ENCODE measurements at regions not wholly inside any gene's neighbourhood (a gene's known extent, or its start where the extent isn't known, plus 50 kb on each side); places are given as distances from the start of the nearest gene placed in this dataset.

DNA sequence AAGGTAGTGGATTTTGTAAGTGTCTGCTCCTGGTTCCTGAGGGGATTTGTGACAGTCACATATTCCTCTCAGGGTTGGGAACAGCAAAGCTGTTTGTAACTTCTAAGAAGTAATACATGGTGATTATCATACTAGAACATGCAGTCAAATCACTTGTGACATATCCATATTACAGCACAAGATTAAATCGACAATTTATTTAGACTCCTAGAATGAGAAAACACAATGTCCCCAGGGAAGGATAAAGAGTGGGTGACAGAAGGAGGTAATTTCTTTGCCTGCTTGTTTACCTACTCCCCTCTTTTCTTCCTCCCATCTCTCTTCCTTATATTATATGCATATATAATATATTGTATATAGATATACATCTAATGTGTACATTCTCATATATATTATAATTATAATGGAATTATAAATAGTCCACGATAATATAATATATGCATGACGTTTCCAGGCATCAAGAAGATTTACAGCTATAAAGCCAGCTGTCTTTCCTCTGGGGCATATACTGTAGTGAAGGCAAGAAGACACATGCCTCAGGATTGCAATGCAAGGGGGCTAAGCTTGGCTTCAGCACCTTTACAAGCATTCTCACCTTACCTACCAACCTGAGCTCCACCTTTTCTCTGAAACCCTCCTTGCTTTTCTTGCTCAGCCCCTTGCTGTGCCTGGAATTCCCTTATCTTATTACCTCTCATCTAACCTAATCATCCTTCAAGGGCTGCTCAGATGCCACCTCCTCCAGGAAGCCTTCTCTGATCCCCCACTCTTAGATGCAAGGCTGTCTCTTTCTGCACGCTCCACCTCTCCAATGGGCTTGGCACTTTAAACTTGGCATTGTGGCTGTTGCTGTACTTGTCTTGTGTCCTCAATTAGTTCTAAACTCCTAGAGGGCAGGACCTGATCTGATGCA lies 73.1 kb upstream of the PIAS1 start:
- H3K27ac ChIP-seq (ENCODE audit: low read length, poor library complexity, severe bottlenecking): no peak overlapping the region
- no peak overlapping the region for H4K91ac ChIP-seq (ENCODE audit: low read length)
- H2BK120ac ChIP-seq (ENCODE audit: low read depth, low read length): no peak overlapping the region
- H3K18ac ChIP-seq (ENCODE audit: low read depth in 1 of 2, low read length in 2 of 2): no peak overlapping the region
- no peak overlapping the region for H2BK5ac ChIP-seq (ENCODE audit: low read depth, low read length, poor library complexity, severe bottlenecking)
- no peaks in the 10 kb centered on the region for H3K79me1 ChIP-seq (replicated peaks; ENCODE audit: low read length, poor library complexity, severe bottlenecking)
- no peak overlapping the region for H4K8ac ChIP-seq (ENCODE audit: low read length)
- H3K4me2 ChIP-seq (ENCODE audit: low read length, poor library complexity, severe bottlenecking): no peak overlapping the region
- H2BK15ac ChIP-seq (ENCODE audit: low read depth, poor library complexity, severe bottlenecking): no peak overlapping the region
- 89% methylated on average over 3 of the region's 4 CpGs for WGBS
- H2BK12ac ChIP-seq (ENCODE audit: low read length in 2 of 2): no peak overlapping the region
- no peak overlapping the region for H3K14ac ChIP-seq (ENCODE audit: low read length in 2 of 2)
- H3K27me3 ChIP-seq (ENCODE audit: control insufficient read depth in 1 of 2, insufficient read depth in 1 of 2, low read length in 2 of 2): peaks cover 0 to 4% of the 10 kb centered on the region in 2 experiments
- H3K4ac ChIP-seq (ENCODE audit: low read depth in 1 of 2, low read length in 2 of 2): no peak overlapping the region
- no peak overlapping the region for H3K23ac ChIP-seq (ENCODE audit: low read length in 2 of 2)
- peaks cover 3% of the 10 kb centered on the region for H3K9me3 ChIP-seq (ENCODE audit: control insufficient read depth, low read length)
- no peak overlapping the region for H2AK5ac ChIP-seq (ENCODE audit: low read length, severe bottlenecking)
- no peak overlapping the region for H3K4me3 ChIP-seq (ENCODE audit: insufficient read depth in 1 of 2, low read depth in 1 of 2, low read length in 2 of 2)
- DNase-seq: no peak
- H2AFZ ChIP-seq (ENCODE audit: low read depth, low read length): no peak overlapping the region
- peaks cover 2% of the 10 kb centered on the region for H3K4me1 ChIP-seq (ENCODE audit: control insufficient read depth, insufficient read depth, low read depth, low read length)
- H3K36me3 ChIP-seq (ENCODE audit: control insufficient read depth in 1 of 2, insufficient read depth in 2 of 2, low read depth in 1 of 2, low read length in 2 of 2): no peaks in the 10 kb centered on the region
- H3K9ac ChIP-seq (ENCODE audit: low read length): no peak overlapping the region

DNA sequence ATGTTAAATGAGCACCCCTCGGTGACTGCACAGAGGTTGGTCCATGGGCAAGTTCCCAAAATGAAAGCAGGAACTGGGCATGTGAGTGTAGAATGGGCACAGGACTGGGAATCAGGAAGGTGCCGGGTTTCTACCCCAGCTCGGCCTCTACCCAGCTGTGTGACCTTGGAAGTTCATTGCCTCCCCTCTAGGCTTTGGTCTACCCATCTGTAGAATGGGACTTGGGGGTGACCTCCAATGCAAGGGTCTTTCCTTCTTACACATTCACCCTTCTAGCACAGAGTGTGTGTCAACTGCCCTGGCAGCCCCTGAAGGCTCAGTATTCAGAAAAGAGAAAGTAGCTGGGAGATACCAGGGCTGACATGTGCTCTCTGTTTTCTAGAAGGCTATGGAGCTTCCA lies 72.3 kb upstream of the PIAS1 start:
- Histone ChIP-seq H2AFZ (ENCODE audit: low read depth, low read length) (no peak overlapping the region), H3K27me3 (ENCODE audit: control insufficient read depth in 1 of 2, insufficient read depth in 1 of 2, low read length in 2 of 2) (peaks cover 0 to 4% of the 10 kb centered on the region in 2 experiments), H2BK120ac (ENCODE audit: low read depth, low read length) (no peak overlapping the region), H3K18ac (ENCODE audit: low read depth in 1 of 2, low read length in 2 of 2) (no peak overlapping the region), H3K4me1 (ENCODE audit: control insufficient read depth, insufficient read depth, low read depth, low read length) (no peaks in the 10 kb centered on the region), H3K27ac (ENCODE audit: low read length, poor library complexity, severe bottlenecking) (no peak overlapping the region), H3K23ac (ENCODE audit: low read length in 2 of 2) (no peak overlapping the region), H3K14ac (ENCODE audit: low read length in 2 of 2) (no peak overlapping the region), H3K79me1 (replicated peaks; ENCODE audit: low read length, poor library complexity, severe bottlenecking) (no peaks in the 10 kb centered on the region), H3K4me2 (ENCODE audit: low read length, poor library complexity, severe bottlenecking) (no peak overlapping the region), H4K91ac (ENCODE audit: low read length) (no peak overlapping the region), H3K4me3 (ENCODE audit: insufficient read depth in 1 of 2, low read depth in 1 of 2, low read length in 2 of 2) (no peak overlapping the region), H2AK5ac (ENCODE audit: low read length, severe bottlenecking) (no peak overlapping the region), H3K9ac (ENCODE audit: low read length) (no peak overlapping the region), H2BK5ac (ENCODE audit: low read depth, low read length, poor library complexity, severe bottlenecking) (no peak overlapping the region), H3K9me3 (ENCODE audit: control insufficient read depth, low read length) (peaks cover 3% of the 10 kb centered on the region), H2BK15ac (ENCODE audit: low read depth, poor library complexity, severe bottlenecking) (no peak overlapping the region), H3K36me3 (ENCODE audit: control insufficient read depth in 1 of 2, insufficient read depth in 2 of 2, low read depth in 1 of 2, low read length in 2 of 2) (no peaks in the 10 kb centered on the region), H3K4ac (ENCODE audit: low read depth in 1 of 2, low read length in 2 of 2) (no peak overlapping the region), H2BK12ac (ENCODE audit: low read length in 2 of 2) (no peak overlapping the region), H4K8ac (ENCODE audit: low read length) (no peak overlapping the region)
- DNase-seq: no peak
- 97% methylated on average over 3 of the region's 3 CpGs for WGBS

DNA sequence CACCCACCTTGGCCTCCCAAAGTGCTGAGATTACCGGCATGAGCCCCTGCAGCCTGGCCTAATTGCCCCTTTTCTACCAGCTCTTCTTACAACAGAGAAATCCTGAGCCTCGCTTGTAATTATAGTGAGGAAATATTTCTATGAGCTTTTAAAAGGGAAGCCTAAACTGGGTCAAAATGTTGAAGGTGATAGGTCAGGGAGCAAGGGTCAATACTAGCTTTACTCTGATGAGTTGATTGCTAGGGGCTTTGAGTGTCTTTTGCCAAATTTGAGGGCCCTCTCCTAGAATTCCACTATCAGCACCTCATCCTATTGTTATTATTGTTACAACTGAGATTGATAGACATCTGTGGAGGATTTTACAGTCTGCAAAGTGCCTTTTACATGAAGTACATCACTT lies 62.4 kb upstream of the PIAS1 start:
- H3K36me3 ChIP-seq (ENCODE audit: control insufficient read depth in 1 of 2, insufficient read depth in 2 of 2, low read depth in 1 of 2, low read length in 2 of 2): no peaks in the 10 kb centered on the region
- H3K4me3 ChIP-seq (ENCODE audit: insufficient read depth in 1 of 2, low read depth in 1 of 2, low read length in 2 of 2): no peak overlapping the region
- H2BK15ac ChIP-seq (ENCODE audit: low read depth, poor library complexity, severe bottlenecking): no peak overlapping the region
- no peak overlapping the region for H3K23ac ChIP-seq (ENCODE audit: low read length in 2 of 2)
- WGBS: 88% methylated on average over 1 of the region's 2 CpGs
- H3K18ac ChIP-seq (ENCODE audit: low read depth in 1 of 2, low read length in 2 of 2): no peak overlapping the region
- no peak overlapping the region for H3K27ac ChIP-seq (ENCODE audit: low read length, poor library complexity, severe bottlenecking)
- H4K91ac ChIP-seq (ENCODE audit: low read length): no peak overlapping the region
- no peak overlapping the region for H2AK5ac ChIP-seq (ENCODE audit: low read length, severe bottlenecking)
- no peak overlapping the region for H3K4me2 ChIP-seq (ENCODE audit: low read length, poor library complexity, severe bottlenecking)
- no peak overlapping the region for H2AFZ ChIP-seq (ENCODE audit: low read depth, low read length)
- no peak overlapping the region for H4K8ac ChIP-seq (ENCODE audit: low read length)
- no peak overlapping the region for H3K14ac ChIP-seq (ENCODE audit: low read length in 2 of 2)
- H3K27me3 ChIP-seq (ENCODE audit: control insufficient read depth in 1 of 2, insufficient read depth in 1 of 2, low read length in 2 of 2): peaks cover 15 to 26% of the 10 kb centered on the region in 2 experiments
- no peaks in the 10 kb centered on the region for H3K79me1 ChIP-seq (replicated peaks; ENCODE audit: low read length, poor library complexity, severe bottlenecking)
- H2BK12ac ChIP-seq (ENCODE audit: low read length in 2 of 2): no peak overlapping the region
- H3K9me3 ChIP-seq (ENCODE audit: control insufficient read depth, low read length): no peaks in the 10 kb centered on the region
- no peak for DNase-seq
- no peak overlapping the region for H3K4ac ChIP-seq (ENCODE audit: low read depth in 1 of 2, low read length in 2 of 2)
- H3K9ac ChIP-seq (ENCODE audit: low read length): no peak overlapping the region
- H2BK5ac ChIP-seq (ENCODE audit: low read depth, low read length, poor library complexity, severe bottlenecking): no peak overlapping the region
- no peaks in the 10 kb centered on the region for H3K4me1 ChIP-seq (ENCODE audit: control insufficient read depth, insufficient read depth, low read depth, low read length)
- H2BK120ac ChIP-seq (ENCODE audit: low read depth, low read length): no peak overlapping the region

DNA sequence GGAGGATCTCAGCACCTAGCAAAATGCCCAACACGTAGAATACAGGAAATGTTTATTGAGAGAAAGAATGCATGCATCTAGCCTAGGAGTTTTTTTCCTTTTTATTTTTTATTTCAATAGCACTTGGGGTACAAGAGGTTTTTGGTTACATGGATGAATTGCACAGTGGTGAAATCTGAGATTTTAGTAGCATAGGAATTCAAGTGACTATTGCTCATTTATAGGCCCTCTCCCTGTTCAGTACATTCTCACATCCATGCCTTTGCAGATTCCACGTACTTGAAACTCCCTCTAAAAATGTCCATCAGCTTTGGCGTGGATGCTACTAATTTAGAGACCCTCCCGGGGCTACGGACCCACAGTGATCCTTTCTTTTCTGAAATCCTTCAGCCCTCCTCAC lies 61.7 kb upstream of the PIAS1 start:
- Histone ChIP-seq H3K79me1 (replicated peaks; ENCODE audit: low read length, poor library complexity, severe bottlenecking) (no peaks in the 10 kb centered on the region), H2AFZ (ENCODE audit: low read depth, low read length) (no peak overlapping the region), H2BK15ac (ENCODE audit: low read depth, poor library complexity, severe bottlenecking) (no peak overlapping the region), H3K27me3 (ENCODE audit: control insufficient read depth in 1 of 2, insufficient read depth in 1 of 2, low read length in 2 of 2) (peaks cover 10 to 25% of the 10 kb centered on the region in 2 experiments), H2BK5ac (ENCODE audit: low read depth, low read length, poor library complexity, severe bottlenecking) (no peak overlapping the region), H3K36me3 (ENCODE audit: control insufficient read depth in 1 of 2, insufficient read depth in 2 of 2, low read depth in 1 of 2, low read length in 2 of 2) (no peaks in the 10 kb centered on the region), H3K4ac (ENCODE audit: low read depth in 1 of 2, low read length in 2 of 2) (no peak overlapping the region), H4K91ac (ENCODE audit: low read length) (no peak overlapping the region), H3K27ac (ENCODE audit: low read length, poor library complexity, severe bottlenecking) (no peak overlapping the region), H2AK5ac (ENCODE audit: low read length, severe bottlenecking) (no peak overlapping the region), H2BK12ac (ENCODE audit: low read length in 2 of 2) (no peak overlapping the region), H4K8ac (ENCODE audit: low read length) (no peak overlapping the region), H3K14ac (ENCODE audit: low read length in 2 of 2) (no peak overlapping the region), H3K4me1 (ENCODE audit: control insufficient read depth, insufficient read depth, low read depth, low read length) (no peaks in the 10 kb centered on the region), H3K9me3 (ENCODE audit: control insufficient read depth, low read length) (no peaks in the 10 kb centered on the region), H3K4me2 (ENCODE audit: low read length, poor library complexity, severe bottlenecking) (no peak overlapping the region), H3K18ac (ENCODE audit: low read depth in 1 of 2, low read length in 2 of 2) (no peak overlapping the region), H3K9ac (ENCODE audit: low read length) (no peak overlapping the region), H3K23ac (ENCODE audit: low read length in 2 of 2) (no peak overlapping the region), H2BK120ac (ENCODE audit: low read depth, low read length) (no peak overlapping the region), H3K4me3 (ENCODE audit: insufficient read depth in 1 of 2, low read depth in 1 of 2, low read length in 2 of 2) (no peak overlapping the region)
- no peak for DNase-seq
- WGBS: 96% methylated on average over 4 of the region's 5 CpGs

Data from mesenchymal stem cell (in vitro differentiated cells and primary cell).